ENCODE measurements at regions not wholly inside any gene's neighbourhood (a gene's known extent, or its start where the extent isn't known, plus 50 kb on each side); places are given as distances from the start of the nearest gene placed in this dataset.

DNA sequence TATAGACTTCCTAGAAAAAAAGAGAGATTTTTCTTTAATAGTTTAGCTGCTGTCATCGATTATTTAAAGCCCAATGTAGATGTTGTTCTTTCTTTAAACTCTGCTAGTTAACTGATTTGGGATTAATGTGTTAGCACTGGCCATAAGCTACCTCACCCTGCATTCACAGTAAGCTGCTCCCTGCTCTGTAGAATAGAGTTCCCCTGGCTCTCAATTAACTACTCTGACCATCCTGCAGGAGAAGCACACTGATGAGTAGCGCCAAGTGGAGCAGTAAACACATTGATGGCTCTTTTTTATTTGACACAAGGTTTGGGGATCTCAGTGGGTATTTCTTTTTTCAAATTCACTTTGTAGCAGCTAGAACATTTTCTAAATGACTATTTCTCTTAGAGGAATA lies 807.9 kb upstream of the ZNF608 start:
- H3K27me3 Mint-ChIP-seq = no peaks in the 10 kb centered on the region
- H3K4me3 Mint-ChIP-seq = no peak overlapping the region
- no peak for DNase-seq (ENCODE audit: low spot score in 2 of 2)
- H3K27ac Mint-ChIP-seq (ENCODE audit: low read depth) = no peak overlapping the region
- peaks cover 15% of the 10 kb centered on the region for H3K9me3 Mint-ChIP-seq
- no peak for ATAC-seq (replicated peaks; ENCODE audit: extremely low read depth, poor library complexity, severe bottlenecking)
- no peaks in the 10 kb centered on the region for H3K36me3 Mint-ChIP-seq (ENCODE audit: insufficient read depth)
- H3K4me1 Mint-ChIP-seq = no peaks in the 10 kb centered on the region

DNA sequence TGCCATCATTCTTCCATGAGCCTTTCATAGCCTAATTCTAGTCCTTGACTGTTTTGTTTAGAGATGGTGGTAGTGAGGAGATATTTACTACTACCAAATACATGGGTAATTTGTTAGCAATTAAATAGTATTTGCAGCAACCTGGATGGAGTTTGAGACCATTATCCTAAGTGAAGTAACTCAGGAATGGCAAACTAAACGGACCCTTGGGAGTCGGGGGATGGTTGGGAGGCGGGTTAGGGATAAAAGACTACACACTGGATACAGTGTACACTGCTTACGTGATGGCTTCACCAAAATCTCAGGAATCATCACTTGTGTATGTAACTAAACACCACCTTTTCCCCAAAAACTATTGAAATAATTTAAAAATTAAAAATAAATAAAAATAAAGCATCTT lies 809.2 kb upstream of the ZNF608 start:
- no peak for ATAC-seq (replicated peaks; ENCODE audit: extremely low read depth, poor library complexity, severe bottlenecking)
- H3K4me1 Mint-ChIP-seq = no peaks in the 10 kb centered on the region
- H3K36me3 Mint-ChIP-seq (ENCODE audit: insufficient read depth) = no peaks in the 10 kb centered on the region
- no peak overlapping the region for H3K4me3 Mint-ChIP-seq
- no peaks in the 10 kb centered on the region for H3K27me3 Mint-ChIP-seq
- no peak overlapping the region for H3K27ac Mint-ChIP-seq (ENCODE audit: low read depth)
- DNase-seq (ENCODE audit: low spot score in 2 of 2) = no peak
- peaks cover 12% of the 10 kb centered on the region for H3K9me3 Mint-ChIP-seq

DNA sequence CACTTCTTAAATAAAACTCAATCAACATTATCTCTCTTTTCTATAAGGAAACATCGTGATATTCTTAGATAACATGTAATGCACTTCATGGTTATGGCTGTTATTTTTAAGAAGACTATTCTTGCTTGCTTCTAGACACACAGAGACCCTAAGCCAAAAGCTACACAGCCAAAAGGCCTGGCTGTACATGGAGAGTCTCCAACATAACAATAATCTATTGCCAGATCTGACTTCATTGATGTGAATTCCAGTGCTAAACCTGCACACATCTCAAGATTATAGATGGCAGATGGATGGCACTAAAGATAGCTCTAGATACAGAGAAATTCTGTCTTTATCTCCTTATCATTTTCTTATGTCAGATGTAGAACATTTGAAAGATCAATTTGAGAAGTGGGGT lies 811.6 kb upstream of the ZNF608 start:
- no peaks in the 10 kb centered on the region for H3K27me3 Mint-ChIP-seq
- no peaks in the 10 kb centered on the region for H3K4me1 Mint-ChIP-seq
- DNase-seq (ENCODE audit: low spot score in 2 of 2) = no peak
- no peak for ATAC-seq (replicated peaks; ENCODE audit: extremely low read depth, poor library complexity, severe bottlenecking)
- no peak overlapping the region for H3K27ac Mint-ChIP-seq (ENCODE audit: low read depth)
- H3K9me3 Mint-ChIP-seq = peaks cover 21% of the 10 kb centered on the region
- no peak overlapping the region for H3K4me3 Mint-ChIP-seq
- H3K36me3 Mint-ChIP-seq (ENCODE audit: insufficient read depth) = no peaks in the 10 kb centered on the region

DNA sequence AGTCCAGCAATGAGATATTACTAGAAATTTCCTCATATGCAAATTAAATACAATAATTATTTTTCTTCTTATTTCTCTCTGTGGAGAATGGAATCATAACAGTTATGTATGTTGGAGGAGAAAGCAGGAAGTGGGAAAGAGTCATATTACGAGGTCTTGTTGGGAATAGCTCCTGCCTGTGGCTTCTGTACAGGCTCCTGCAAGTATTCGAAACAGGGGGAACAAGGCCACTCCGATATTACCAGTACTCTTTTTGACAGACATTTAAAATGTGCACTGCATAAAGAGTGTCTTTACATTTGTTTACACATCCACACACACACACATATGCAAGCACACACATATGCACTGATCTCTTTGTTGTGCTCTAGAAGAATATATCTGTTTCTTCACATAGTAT lies 812.0 kb upstream of the ZNF608 start:
- no peak for ATAC-seq (replicated peaks; ENCODE audit: extremely low read depth, poor library complexity, severe bottlenecking)
- no peak overlapping the region for H3K4me3 Mint-ChIP-seq

DNA sequence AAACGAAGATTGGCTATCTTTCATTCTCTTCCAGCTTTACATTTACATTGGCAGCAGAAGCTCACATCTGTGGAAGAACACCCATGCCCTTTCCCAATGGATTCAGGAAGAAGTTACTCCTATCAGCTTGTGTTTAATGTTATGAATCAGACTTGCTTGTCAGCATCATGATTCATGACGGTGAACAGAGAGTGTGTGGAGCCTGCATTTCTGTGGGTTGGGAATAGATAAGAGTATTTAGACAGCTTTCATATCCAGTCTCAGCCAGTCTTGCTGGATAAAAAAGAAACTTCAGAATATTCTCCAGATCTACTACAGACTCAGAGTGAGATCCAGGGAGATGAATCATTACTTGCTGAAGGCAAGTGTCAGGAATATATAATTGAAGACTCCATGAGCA lies 812.9 kb upstream of the ZNF608 start:
- H3K27ac Mint-ChIP-seq (ENCODE audit: low read depth) = no peak overlapping the region
- no peaks in the 10 kb centered on the region for H3K4me1 Mint-ChIP-seq
- DNase-seq (ENCODE audit: low spot score in 2 of 2) (no peak), ATAC-seq (replicated peaks; ENCODE audit: extremely low read depth, poor library complexity, severe bottlenecking) (no peak)
- no peak overlapping the region for H3K4me3 Mint-ChIP-seq
- H3K36me3 Mint-ChIP-seq (ENCODE audit: insufficient read depth) = no peaks in the 10 kb centered on the region
- H3K27me3 Mint-ChIP-seq = no peaks in the 10 kb centered on the region
- peaks cover 21% of the 10 kb centered on the region for H3K9me3 Mint-ChIP-seq

More for the DNA sequence above, 812.0 kb upstream of the ZNF608 start:
- H3K36me3 Mint-ChIP-seq (ENCODE audit: insufficient read depth) = no peaks in the 10 kb centered on the region
- no peak overlapping the region for H3K27ac Mint-ChIP-seq (ENCODE audit: low read depth)
- no peaks in the 10 kb centered on the region for H3K4me1 Mint-ChIP-seq
- H3K9me3 Mint-ChIP-seq = peaks cover 16% of the 10 kb centered on the region
- no peaks in the 10 kb centered on the region for H3K27me3 Mint-ChIP-seq
- no peak for DNase-seq (ENCODE audit: low spot score in 2 of 2)

DNA sequence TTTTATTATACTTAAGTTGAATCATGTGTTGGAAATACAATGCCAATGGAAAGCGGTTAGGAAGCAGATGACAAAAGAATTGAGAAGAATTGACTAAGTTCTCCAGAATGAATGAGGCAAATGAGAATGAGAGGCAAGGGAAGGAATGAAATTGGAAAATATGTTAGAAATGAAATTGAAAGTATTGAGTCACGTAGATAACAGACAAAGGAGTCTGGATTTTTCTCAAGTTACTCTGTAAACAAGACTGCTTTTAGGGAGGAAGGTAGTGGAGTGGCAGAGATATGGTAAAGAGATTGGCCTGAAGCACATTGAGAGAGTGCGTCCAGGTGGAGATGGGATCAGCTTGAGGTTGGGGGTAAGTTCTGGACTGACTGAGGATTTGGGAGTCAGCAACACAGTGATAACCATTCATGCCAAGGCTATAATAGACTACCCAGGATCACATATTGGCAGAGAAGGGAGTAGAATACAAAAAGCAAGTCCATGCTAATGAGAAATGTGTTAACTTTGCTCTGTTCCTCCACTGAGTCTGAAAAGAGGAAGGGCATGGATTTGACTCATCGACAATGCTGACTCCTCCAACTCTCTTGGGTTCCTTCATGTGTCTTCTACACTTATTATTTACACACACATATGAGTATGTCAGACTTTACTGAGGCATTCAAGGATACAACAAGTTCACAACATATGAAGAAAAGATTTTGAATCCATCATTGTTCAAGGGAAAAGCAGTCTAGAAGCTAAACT lies 814.2 kb upstream of the ZNF608 start:
- ATAC-seq (replicated peaks; ENCODE audit: extremely low read depth, poor library complexity, severe bottlenecking) (no peak), DNase-seq (ENCODE audit: low spot score in 2 of 2) (no peak)
- Mint-ChIP-seq H3K4me3 (no peak overlapping the region), H3K27me3 (no peaks in the 10 kb centered on the region), H3K36me3 (ENCODE audit: insufficient read depth) (no peaks in the 10 kb centered on the region), H3K9me3 (peaks cover 23% of the 10 kb centered on the region), H3K4me1 (no peaks in the 10 kb centered on the region), H3K27ac (ENCODE audit: low read depth) (no peak overlapping the region)

DNA sequence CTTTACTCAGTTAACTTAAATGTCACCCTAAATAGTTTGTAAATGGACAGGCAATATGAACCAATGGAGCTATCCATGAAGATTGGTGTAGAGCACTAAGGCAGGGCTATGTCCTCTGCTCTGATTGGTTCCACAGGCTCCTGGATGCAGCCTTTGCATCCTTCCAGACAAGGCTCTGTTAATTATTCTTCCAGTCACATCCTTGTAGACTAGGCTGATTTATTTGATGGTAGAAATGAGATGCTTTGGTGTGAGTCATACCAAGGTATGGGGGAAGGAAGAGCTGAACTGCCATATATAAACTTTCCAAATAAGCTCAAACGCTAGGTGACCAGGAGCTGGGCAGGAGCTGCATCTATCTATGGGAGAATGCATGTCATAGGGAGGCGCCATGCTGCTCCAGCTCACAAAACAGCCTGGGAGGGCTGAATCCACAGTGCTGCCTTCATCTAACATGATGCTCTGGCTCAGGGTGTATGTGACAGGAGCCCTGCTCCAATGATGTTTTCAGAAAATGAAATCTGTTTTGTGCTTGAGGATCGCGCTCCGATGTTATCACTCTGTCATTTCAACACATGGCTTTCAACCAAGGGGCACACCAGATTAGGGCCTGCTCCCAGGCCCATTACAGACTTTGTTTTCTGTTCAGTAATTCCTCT lies 818.0 kb upstream of the ZNF608 start:
- Mint-ChIP-seq H3K27ac (ENCODE audit: low read depth) (no peak overlapping the region), H3K4me1 (no peaks in the 10 kb centered on the region), H3K27me3 (no peaks in the 10 kb centered on the region), H3K9me3 (peaks cover 28% of the 10 kb centered on the region), H3K36me3 (ENCODE audit: insufficient read depth) (no peaks in the 10 kb centered on the region), H3K4me3 (no peak overlapping the region)
- no peak for DNase-seq (ENCODE audit: low spot score in 2 of 2)
- no peak for ATAC-seq (replicated peaks; ENCODE audit: extremely low read depth, poor library complexity, severe bottlenecking)

DNA sequence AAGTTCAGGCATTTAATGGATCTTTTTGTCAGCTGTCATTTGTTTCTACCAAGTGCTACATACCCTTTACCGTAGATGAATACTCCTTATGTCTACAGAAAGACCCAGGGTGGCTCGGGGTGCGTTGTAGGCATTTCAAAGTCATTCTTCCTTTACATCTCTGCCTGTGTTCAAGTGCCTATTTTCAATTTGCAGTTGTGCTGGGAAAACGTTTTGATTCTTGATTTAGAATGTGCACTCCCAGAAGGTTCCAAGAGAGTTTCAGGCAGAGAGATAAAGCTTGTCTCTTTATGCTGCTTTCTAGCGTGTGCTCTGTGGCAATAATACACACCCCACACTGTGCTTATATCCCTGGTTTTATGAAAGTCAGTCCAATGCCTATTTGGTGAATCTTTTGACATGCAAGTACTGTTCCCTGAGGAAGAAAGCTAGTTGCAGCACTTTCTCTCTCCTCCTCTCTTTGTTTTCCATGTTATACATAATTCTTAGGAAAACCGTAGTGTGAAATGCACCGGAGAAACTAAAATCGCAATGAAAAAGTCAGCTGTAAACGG lies 828.1 kb upstream of the ZNF608 start:
- Mint-ChIP-seq H3K4me1 (no peaks in the 10 kb centered on the region), H3K4me3 (no peak overlapping the region), H3K27me3 (no peaks in the 10 kb centered on the region), H3K36me3 (ENCODE audit: insufficient read depth) (no peaks in the 10 kb centered on the region), H3K27ac (ENCODE audit: low read depth) (no peak overlapping the region), H3K9me3 (peaks cover 20% of the 10 kb centered on the region)
- ATAC-seq (replicated peaks; ENCODE audit: extremely low read depth, poor library complexity, severe bottlenecking) = no peak
- DNase-seq (ENCODE audit: low spot score in 2 of 2) = no peak

DNA sequence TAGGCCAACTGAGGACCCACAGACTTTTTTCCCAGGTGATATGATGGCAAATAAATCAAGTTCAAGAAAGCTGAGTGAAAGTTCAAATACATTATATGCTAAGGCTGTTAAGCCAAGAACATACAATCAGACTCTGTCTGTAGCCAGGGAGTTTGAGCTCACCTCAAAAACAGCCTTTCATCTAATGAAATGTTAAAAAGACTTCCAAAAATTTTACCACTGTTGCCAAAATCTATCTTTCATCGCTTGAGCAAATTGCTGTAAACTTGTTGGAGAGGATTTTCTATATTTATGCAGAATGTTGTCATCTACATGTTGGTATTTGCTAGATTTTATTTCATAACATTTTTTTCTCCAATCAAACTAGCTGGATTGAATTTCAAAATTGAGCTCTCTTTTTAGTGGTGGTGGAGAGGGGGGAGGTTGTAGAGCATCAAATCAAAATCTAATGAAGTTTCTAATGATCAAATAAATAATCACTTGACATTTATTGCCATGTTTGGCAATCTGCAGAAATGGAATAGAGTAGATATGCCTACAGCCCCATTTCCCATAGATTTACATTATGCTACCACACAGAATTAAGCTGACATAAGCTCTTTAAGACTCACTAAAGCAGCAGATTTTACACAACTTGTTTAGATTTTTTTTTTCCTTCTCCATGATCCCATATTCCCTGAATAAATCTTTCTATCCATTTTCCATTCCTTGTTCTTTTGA lies 828.9 kb upstream of the ZNF608 start:
- H3K27ac Mint-ChIP-seq (ENCODE audit: low read depth) = no peak overlapping the region
- peaks cover 20% of the 10 kb centered on the region for H3K9me3 Mint-ChIP-seq
- DNase-seq (ENCODE audit: low spot score in 2 of 2) = no peak
- no peak for ATAC-seq (replicated peaks; ENCODE audit: extremely low read depth, poor library complexity, severe bottlenecking)
- H3K27me3 Mint-ChIP-seq = no peaks in the 10 kb centered on the region
- H3K4me1 Mint-ChIP-seq = no peaks in the 10 kb centered on the region
- no peaks in the 10 kb centered on the region for H3K36me3 Mint-ChIP-seq (ENCODE audit: insufficient read depth)
- H3K4me3 Mint-ChIP-seq = no peak overlapping the region

DNA sequence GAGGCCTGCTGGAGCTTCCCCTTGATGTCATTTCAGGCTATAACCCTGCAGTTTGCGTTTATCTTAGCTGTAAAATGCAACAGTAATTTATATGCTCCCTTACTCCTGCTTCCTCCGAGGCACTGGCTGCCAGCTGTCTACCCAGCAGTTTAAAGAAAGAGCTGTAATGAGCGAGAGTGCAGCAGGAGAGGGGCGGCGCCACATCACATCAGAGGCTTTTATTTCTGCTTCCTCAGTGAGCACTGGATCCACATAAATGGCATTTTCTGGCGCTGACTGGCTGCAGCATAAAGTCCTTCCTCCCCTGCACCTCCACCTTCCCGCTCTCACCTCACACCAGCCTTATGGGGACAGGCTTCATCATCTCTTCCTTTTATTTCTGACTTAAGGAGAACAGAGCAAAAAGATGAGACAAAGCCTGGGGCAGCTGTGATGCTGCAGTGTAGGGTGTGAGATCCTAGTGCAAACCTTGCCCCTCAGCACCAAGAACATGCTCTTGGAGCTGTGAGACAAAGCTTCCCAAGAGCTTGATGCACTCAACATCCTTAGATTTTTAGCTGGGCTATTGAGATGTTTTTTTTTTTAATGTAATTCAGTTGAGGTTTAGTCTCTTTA lies 829.6 kb upstream of the ZNF608 start:
- DNase-seq (ENCODE audit: low spot score in 2 of 2) (no peak), ATAC-seq (replicated peaks; ENCODE audit: extremely low read depth, poor library complexity, severe bottlenecking) (no peak)
- Mint-ChIP-seq H3K9me3 (peaks cover 20% of the 10 kb centered on the region), H3K36me3 (ENCODE audit: insufficient read depth) (no peaks in the 10 kb centered on the region), H3K4me1 (no peaks in the 10 kb centered on the region), H3K27ac (ENCODE audit: low read depth) (no peak overlapping the region), H3K4me3 (no peak overlapping the region), H3K27me3 (no peaks in the 10 kb centered on the region)

DNA sequence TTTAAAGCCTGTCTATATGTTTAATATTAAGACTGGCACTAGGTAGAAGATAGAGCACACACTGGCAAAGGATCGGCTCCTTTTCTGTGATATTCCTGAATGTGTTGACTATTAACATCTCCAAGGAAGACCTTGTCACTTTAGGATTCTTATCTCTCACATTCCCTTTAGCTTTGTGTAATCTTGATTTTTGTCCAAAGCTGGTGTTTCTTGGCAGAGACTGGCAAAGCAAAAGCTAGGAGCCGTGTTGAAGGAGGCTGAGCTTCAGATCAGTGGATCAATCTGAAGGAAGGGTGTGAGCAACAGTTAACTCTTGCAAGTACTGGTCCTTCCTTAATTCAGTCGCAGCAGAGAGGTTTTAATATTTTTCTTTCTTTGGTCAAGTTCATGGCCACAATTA lies 830.4 kb upstream of the ZNF608 start:
- no peak overlapping the region for H3K27ac Mint-ChIP-seq (ENCODE audit: low read depth)
- no peak for DNase-seq (ENCODE audit: low spot score in 2 of 2)

DNA sequence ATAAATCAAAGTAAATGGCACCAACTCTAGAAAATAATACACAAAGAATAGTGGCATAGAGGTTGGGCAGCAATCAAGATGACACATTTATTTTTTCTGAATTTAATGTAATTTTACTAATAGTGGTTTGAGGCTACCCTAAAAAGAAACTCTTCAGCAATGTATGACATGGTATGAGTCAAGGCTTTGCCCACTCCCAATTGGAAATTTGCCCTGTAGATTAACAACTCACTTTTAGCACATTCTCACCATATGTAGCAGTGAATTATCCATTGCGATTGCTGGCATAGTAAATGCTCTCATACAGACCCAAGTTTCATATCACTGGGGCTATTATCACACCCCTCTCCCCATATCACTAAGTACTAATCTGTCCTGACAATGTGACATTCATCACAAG lies 832.1 kb upstream of the ZNF608 start:
- ATAC-seq (replicated peaks; ENCODE audit: extremely low read depth, poor library complexity, severe bottlenecking) (no peak), DNase-seq (ENCODE audit: low spot score in 2 of 2) (no peak)
- Mint-ChIP-seq H3K27me3 (no peaks in the 10 kb centered on the region), H3K36me3 (ENCODE audit: insufficient read depth) (no peaks in the 10 kb centered on the region), H3K4me1 (no peaks in the 10 kb centered on the region), H3K27ac (ENCODE audit: low read depth) (no peak overlapping the region), H3K4me3 (no peak overlapping the region), H3K9me3 (peaks cover 17% of the 10 kb centered on the region)

More for the DNA sequence above, 830.4 kb upstream of the ZNF608 start:
- H3K27me3 Mint-ChIP-seq = no peaks in the 10 kb centered on the region
- no peak for ATAC-seq (replicated peaks; ENCODE audit: extremely low read depth, poor library complexity, severe bottlenecking)
- peaks cover 20% of the 10 kb centered on the region for H3K9me3 Mint-ChIP-seq
- H3K4me3 Mint-ChIP-seq = no peak overlapping the region
- no peaks in the 10 kb centered on the region for H3K4me1 Mint-ChIP-seq
- no peaks in the 10 kb centered on the region for H3K36me3 Mint-ChIP-seq (ENCODE audit: insufficient read depth)
